ENCODE measurements at regions not wholly inside any gene's neighbourhood (a gene's known extent, or its start where the extent isn't known, plus 50 kb on each side); places are given as distances from the start of the nearest gene placed in this dataset.

GRCh38 chr13:37270226-37271001 is 164.9 kb upstream of the CSNK1A1L start:
- H2AFZ ChIP-seq (ENCODE audit: low read length), result no peak overlapping the region
- CTCF ChIA-PET, result no interaction called here
- no peaks in the 10 kb centered on the region for H3K4me1 ChIP-seq (ENCODE audit: insufficient read depth, low read length)
- H3K27ac ChIP-seq (ENCODE audit: low read length), result no peak overlapping the region
- H3K4me2 ChIP-seq (ENCODE audit: low read length), result no peak overlapping the region
- TF ChIP-seq EZH2 (IDR thresholded peaks at IDR 0.05; ENCODE audit: low read length, unreplicated experiment), result no peak
- 0 out of 2 replicates have a peak, but pooled peaks have one; percentile 23 for TF ChIP-seq CTCF (conservative IDR thresholded peaks at IDR 0.05; ENCODE audit: low read depth, low read length)
- no peaks in the 10 kb centered on the region for H3K9me3 ChIP-seq (ENCODE audit: low read length)
- no peaks in the 10 kb centered on the region for H3K9me2 ChIP-seq (replicated peaks; ENCODE audit: low read length)
- no peaks in the 10 kb centered on the region for H3K36me3 ChIP-seq (ENCODE audit: low read depth, low read length)
- H3F3A ChIP-seq (ENCODE audit: low read length, unreplicated experiment), result no peaks in the 10 kb centered on the region
- no TSS peak for BruUV-seq (replicated peaks)
- POLR2A ChIA-PET (ENCODE audit: unreplicated experiment), result no interaction called here
- no peak overlapping the region for H3K9ac ChIP-seq (ENCODE audit: low read length)
- ATAC-seq (no peak), DNase-seq (no peak)
- H3K27me3 ChIP-seq (ENCODE audit: low read length), result no peaks in the 10 kb centered on the region
- no peak overlapping the region for H3K4me3 ChIP-seq (ENCODE audit: low read length)
- no peaks in the 10 kb centered on the region for H3K79me2 ChIP-seq (ENCODE audit: low read length)
- intact Hi-C loops (cut with micrococcal nuclease), result no loop called here
- no peaks in the 10 kb centered on the region for H4K20me1 ChIP-seq (ENCODE audit: low read length)

- H3K4me2 ChIP-seq (ENCODE audit: low read length), result no peak overlapping the region
- H3K4me1 ChIP-seq (ENCODE audit: insufficient read depth, low read length), result no peaks in the 10 kb centered on the region
- DNase-seq, result no peak
- no peaks in the 10 kb centered on the region for H4K20me1 ChIP-seq (ENCODE audit: low read length)
- H2AFZ ChIP-seq (ENCODE audit: low read length), result no peak overlapping the region
- H3K36me3 ChIP-seq (ENCODE audit: low read depth, low read length), result no peaks in the 10 kb centered on the region
- no peak overlapping the region for H3K9ac ChIP-seq (ENCODE audit: low read length)
- BruUV-seq (replicated peaks), result no TSS peak
- no peaks in the 10 kb centered on the region for H3K9me2 ChIP-seq (replicated peaks; ENCODE audit: low read length)
- 0 out of 2 replicates have a peak, but pooled peaks cover 3% of the 10 kb centered on the region for H3K9me3 ChIP-seq (ENCODE audit: low read length)
- ATAC-seq, result no peak
- TF ChIP-seq EZH2phosphoT487 (IDR thresholded peaks at IDR 0.05; ENCODE audit: borderline replicate concordance, low read length) (no peak), CTCF (conservative IDR thresholded peaks at IDR 0.05; ENCODE audit: low read depth, low read length) (no peak), EZH2 (IDR thresholded peaks at IDR 0.05; ENCODE audit: low read length, unreplicated experiment) (no peak)
- no peak overlapping the region for H3K27ac ChIP-seq (ENCODE audit: low read length)
- intact Hi-C loops (cut with micrococcal nuclease), result no loop called here
- no peaks in the 10 kb centered on the region for H3F3A ChIP-seq (ENCODE audit: low read length, unreplicated experiment)
- H3K4me3 ChIP-seq (ENCODE audit: low read length), result no peak overlapping the region
- H3K79me2 ChIP-seq (ENCODE audit: low read length), result no peaks in the 10 kb centered on the region
- CTCF ChIA-PET, result no interaction called here
- POLR2A ChIA-PET (ENCODE audit: unreplicated experiment), result no interaction called here
- H3K27me3 ChIP-seq (ENCODE audit: low read length), result no peaks in the 10 kb centered on the region
Measured at GRCh38 chr13:37263871-37264270, 158.4 kb upstream of the CSNK1A1L start.

GRCh38 chr13:37257706-37258105 is 152.2 kb upstream of the CSNK1A1L start:
- no peak overlapping the region for H3K27ac ChIP-seq (ENCODE audit: low read length)
- H3F3A ChIP-seq (ENCODE audit: low read length, unreplicated experiment), result no peaks in the 10 kb centered on the region
- no peaks in the 10 kb centered on the region for H3K9me2 ChIP-seq (replicated peaks; ENCODE audit: low read length)
- POLR2A ChIA-PET (ENCODE audit: unreplicated experiment), result no interaction called here
- BruUV-seq (replicated peaks), result no TSS peak
- intact Hi-C loops (cut with micrococcal nuclease), result no loop called here
- H3K9ac ChIP-seq (ENCODE audit: low read length), result no peak overlapping the region
- no peak for ATAC-seq
- H3K4me1 ChIP-seq (ENCODE audit: insufficient read depth, low read length), result no peaks in the 10 kb centered on the region
- CTCF ChIA-PET, result interaction anchor here (0.6 kb wide), 1 partner anchor 246 kb away, joined by 3 read pairs; no protein-coding TSS in a partner anchor
- H3K36me3 ChIP-seq (ENCODE audit: low read depth, low read length), result no peaks in the 10 kb centered on the region
- H3K4me3 ChIP-seq (ENCODE audit: low read length), result no peak overlapping the region
- H4K20me1 ChIP-seq (ENCODE audit: low read length), result no peaks in the 10 kb centered on the region
- H2AFZ ChIP-seq (ENCODE audit: low read length), result no peak overlapping the region
- H3K27me3 ChIP-seq (ENCODE audit: low read length), result no peaks in the 10 kb centered on the region
- H3K9me3 ChIP-seq (ENCODE audit: low read length), result 0 out of 2 replicates have a peak, but pooled peaks cover 3% of the 10 kb centered on the region
- no peak overlapping the region for H3K4me2 ChIP-seq (ENCODE audit: low read length)
- no peaks in the 10 kb centered on the region for H3K79me2 ChIP-seq (ENCODE audit: low read length)
- TF ChIP-seq EZH2phosphoT487 (IDR thresholded peaks at IDR 0.05; ENCODE audit: borderline replicate concordance, low read length), result no peak
- TF ChIP-seq EZH2 (IDR thresholded peaks at IDR 0.05; ENCODE audit: low read length, unreplicated experiment), result no peak
- no peak for TF ChIP-seq CTCF (conservative IDR thresholded peaks at IDR 0.05; ENCODE audit: low read depth, low read length)
- no peak for DNase-seq
